Hematopoietic multipotent progenitor cell treated with erythropoietin and hydrocortisone succinate and interleukin-3 and kit ligand, for 15 days (in vitro differentiated cells): ENCODE measurements at regions not wholly inside any gene's neighbourhood (a gene's known extent, or its start where the extent isn't known, plus 50 kb on each side); places are given as distances from the start of the nearest gene placed in this dataset.
"Not testable (repeated sequence)": the region's sequence is repeated elsewhere in the genome, so short reads cannot be mapped to it uniquely, and the experiment has no call there.

Experiments
- DNase-seq: peaks from one replicate; pipeline ENCODE4 v3.0.0-alpha.2; 2015; ENCODE audit warnings: low spot score

DNA sequence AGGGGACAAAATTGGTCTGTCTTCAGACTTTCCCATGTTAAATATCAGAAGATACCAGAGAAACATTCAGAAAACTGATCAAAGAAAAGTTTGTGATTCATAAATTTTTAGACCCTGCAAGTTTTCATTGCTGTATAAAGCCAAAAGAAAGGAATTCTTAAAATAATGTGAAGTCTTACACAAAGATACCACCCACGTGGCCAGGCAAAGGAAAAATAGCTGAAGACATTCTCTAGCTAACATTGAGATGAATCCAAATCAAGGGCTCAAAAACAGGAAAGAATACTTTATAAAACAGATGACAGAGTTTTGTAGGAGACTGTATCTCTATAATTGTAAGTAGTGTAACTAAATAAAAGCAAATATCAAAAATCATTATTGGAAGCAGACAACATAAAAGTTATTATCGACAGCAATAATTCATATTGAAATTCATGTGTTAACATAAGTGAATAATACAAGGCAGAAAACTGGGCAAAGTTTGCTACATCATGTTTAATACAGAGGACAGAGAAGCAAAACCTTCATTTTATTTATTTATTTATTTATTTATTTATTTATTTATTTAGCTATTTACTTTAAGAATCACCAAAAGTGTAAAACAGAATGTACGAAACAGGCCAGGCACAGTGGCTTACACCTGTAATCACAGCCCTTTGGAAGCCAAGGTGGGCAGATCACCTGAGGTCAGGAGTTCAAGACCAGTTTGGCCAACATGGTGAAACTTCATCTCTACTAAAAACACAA lies 204.6 kb upstream of the SLIT2 start:
- no peak for DNase-seq

DNA sequence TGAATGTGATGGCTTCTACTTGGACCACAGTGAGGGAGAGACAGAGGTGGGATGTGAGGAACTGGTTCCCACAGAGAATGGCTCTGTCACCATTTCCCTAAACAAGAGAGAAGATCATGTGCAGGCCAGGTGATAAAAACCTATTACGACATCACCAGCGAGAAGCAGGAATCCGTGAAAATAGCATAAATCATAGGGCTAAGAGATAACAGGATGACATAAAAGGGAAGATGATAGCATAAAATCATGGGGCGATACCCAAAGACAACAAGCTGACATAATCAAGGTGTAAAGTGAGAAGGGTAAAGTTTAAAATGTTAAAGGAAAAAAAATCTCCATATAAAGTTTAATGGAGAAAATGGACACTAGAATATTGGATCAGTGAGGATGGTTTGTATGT lies 205.5 kb upstream of the SLIT2 start:
- no peak for DNase-seq

DNA sequence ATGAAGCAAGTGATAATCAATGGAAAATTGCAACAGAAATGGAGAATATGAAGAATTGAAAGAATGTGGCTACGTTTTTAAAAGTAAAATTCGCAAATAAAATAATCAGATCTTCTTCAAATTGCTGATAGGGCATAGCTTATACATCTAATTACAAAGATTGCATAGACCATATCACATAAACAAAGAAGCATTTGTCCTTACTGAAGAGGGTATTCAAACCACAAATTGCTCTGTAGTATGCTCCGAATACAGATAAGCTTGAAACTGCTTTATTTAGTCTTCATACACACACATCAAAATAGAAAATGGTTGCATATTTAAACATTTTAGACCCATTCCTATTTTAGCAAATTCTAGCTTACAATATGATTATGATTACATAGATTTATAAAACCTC lies 206.7 kb upstream of the SLIT2 start:
- DNase-seq: no peak

DNA sequence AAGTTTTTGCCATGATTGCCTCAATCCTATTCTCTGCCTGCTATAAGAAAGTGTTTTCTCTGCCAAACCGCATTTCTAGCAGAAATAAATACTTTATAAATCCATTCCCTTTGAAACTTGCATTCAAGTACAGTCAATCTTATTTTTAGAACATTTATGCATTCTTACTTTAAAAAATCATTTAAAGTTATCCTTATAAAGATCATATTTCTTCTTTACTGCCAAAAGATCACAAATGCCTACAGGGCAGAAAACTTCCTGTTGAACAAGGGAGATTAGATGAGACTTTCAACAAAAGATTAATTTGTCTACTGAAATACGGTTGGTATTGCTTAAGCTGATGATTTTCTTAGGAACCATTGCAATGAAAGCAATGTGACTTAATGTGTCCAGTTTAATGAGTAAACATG lies 207.2 kb upstream of the SLIT2 start:
- no peak for DNase-seq

DNA sequence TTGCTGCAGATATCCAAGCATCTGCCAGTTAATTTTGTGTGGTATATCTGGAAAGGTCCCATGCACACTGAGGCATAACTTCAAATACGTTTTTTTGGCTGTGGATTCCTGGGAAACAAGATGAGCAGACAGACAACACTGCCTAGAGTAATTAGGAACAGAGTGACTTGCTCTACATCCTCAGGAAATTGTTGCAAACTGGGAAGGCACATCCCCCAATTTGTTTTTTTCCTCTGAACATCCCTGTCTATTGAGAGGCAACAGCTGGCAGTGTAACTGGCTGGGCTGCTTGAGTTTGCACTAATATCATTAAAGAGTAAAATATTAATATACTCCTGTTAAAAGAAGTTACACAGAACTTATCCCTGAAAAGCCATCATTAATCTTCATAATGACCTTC lies 207.7 kb upstream of the SLIT2 start:
- DNase-seq: no peak

DNA sequence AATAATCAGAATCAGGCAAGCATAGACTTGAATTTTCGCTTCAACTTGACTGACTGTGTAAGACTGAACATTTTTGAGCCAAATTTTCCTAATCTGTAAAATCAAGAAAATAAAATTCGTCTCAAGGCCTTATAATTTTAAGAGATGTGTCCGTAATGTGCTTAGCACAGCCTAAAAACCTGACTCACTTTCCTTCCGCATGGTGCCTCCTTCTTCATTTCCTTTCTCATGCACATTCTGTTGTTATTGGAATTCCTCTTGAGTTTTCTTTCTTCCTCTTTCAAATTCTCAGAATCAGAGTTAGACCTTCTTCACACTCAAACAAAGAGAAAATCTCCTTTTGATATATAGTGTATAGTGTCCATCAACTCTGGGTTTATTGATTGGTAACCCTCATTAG lies 208.9 kb upstream of the SLIT2 start:
- no peak for DNase-seq

DNA sequence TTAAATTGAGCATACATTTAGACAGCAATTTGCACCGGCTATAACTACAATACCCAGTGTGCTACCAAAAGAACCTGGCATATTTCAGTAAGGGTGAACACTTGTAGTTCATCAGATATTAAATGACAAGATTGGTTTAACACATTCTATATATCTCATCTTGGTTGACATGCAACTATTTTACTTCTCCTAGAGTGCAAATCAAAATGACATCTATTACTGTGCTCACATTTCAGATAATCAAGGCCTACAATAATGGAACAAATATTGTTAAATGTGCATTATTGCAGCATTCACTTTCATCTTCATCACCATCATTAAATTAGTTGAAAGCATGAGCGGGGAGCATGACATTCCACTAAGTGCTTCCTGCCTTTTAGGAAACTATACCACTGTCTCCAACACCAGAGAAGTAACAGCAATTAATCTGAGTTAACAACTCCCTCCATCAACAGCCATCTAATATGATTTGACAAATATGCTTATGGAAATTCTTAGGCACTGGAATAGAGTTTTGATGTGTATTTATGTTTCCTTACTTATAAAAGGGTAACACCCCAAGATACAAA lies 209.8 kb upstream of the SLIT2 start:
- no peak for DNase-seq

DNA sequence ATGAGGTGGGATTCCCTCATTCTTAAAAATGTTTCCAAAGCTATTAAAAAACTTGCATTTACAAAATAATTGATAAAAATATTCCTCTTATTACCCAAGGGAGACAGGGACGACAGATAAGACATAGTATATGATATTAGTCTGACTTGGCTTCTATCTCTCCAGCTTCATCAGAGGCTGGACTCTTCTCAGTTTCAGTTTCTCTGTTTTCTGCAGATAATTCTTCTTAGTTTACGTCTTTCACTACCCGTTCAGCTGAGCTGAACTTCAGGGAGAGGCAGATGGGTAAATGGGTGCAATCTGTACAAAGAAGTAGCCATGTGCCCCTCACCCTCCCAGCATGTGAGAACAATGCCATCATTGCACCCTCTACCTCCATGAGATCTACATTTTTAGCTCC lies 214.0 kb upstream of the SLIT2 start:
- no peak for DNase-seq

DNA sequence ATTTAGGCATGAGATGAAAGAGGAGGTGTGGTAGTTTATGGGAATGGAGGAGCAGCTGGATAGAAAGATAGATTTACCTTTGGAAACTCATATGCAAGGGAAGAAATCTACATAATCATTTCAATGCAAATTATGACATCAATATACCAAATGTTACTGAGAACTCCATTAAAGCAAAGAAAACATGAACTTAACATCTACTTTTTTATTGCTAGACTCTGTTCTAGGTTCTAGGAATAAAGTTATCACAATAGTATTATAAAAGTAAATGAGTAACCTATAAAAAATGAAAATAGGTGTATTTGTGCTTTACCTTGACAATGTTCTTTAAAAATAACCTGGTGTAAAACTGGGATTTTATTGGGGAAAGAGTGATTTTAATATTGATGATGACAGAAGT lies 221.6 kb upstream of the SLIT2 start:
- no peak for DNase-seq

DNA sequence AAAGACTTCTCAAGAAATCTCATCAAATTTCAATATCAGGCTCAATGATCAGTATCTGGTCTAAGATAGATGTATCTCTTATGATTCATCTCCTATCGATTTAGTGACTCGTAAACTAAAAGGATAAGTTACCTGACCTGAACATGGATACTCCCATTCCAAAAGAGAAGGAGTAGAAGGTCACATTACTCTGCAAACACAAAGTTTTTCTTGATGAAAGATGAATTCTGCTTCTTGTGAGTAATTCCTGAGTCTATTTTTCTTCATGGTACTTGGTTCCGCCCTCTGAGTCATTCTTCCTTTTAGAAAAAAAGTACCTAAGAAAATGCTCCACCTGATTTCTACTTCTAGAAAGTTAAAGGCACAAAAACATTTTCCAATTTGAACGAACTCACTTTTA lies 223.1 kb upstream of the SLIT2 start:
- DNase-seq: no peak

DNA sequence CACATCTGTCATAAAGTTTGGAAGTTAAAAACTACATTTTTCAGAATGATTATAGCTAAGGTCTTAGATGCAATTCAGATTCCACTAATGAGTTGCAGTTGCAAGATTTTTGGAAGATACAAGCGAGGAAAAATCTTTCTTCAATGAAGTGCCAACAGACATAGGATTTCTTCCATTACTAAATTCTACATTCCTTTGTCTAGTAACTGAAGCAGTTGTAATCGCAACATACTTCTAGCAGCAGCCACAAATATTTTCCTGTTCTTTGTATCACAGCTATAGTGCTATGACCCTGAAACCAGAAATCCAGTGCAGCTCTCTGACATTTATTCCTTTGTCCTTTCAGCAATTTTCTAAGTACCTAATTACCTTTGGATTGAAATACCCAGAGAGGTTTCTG lies 225.2 kb upstream of the SLIT2 start:
- no peak for DNase-seq

DNA sequence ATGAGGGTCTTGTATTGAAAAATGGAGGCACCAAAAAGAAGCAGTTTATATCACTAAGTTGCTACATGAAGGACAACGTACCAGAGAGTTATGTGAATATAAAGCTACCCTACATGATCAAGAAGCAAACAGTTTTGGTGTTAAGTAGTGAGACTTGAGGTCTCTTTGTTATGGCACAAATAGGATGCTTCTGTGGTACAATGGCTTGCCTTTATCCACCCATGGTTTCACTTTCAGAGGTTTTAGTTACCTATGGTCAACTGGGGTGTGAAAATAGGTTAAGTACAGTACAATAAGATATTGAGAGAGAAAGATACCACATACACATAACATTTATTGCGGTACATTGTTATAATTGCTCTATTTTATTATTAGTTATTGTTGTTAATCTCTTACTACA lies 229.2 kb upstream of the SLIT2 start:
- DNase-seq: no peak

DNA sequence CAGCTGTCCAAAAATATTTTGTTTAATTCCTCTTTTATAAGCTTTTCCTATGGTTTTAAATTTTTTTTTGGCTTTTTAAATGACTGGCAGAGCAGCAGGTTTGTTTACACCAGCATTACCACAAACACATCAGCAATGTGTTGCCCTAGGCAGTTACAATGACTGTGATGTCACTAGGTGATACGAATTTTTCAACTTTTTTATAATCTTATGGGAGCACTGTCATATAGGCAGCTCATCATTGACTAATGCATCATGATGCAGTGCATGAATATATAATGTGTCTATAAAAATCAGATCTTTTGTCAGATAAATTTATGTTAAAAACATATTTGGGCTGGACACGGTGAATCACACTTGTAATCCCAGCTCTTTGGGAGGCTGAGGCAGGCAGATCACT lies 231.6 kb upstream of the SLIT2 start:
- DNase-seq: no peak

DNA sequence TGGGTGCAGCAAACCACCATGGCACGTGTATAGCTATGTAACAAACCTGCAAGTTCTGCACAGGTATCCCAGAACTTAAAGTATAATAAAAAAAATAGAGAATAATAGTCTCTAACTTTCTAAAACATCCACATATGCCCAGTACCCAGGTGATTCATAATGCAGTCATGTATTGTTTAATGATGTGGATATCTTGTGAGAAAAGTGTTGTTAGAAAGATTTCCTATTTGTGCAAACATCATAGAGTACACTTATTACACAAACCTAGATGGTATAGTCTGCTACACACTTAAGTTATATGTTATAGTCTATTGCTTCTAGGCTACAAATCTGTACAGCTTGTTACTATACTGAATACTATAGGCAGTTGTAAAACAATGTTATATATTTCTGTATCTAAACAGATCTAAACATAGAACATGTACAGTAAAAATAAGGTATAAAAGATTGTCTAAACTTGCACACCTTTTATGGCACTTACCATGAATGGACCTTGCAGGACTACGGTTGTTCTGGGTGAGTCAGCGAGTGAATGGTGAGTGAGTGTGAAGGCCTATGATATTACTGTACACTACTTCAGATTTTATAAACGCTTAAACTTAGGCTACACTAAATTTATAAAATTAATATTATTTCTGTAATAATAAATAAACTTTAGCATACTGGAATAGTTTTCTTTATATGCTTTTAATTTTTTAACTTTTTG lies 232.2 kb upstream of the SLIT2 start:
- no peak for DNase-seq

DNA sequence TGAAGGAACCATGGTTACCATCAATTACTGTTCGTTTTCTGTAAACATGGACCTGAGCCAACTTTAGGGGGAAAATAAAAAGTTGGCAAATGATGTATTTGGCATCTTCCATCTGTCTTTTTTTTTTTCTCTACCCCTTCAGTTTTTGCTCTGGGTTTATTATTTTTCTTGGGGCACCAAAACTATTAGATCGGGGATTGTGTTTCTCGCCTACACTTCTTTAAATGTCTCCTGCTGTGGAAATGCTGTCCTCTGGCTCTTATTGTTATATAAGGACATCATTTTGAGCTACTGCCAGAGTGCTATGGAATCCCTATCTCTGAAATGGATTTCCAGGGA lies 234.0 kb upstream of the SLIT2 start:
- no peak for DNase-seq

DNA sequence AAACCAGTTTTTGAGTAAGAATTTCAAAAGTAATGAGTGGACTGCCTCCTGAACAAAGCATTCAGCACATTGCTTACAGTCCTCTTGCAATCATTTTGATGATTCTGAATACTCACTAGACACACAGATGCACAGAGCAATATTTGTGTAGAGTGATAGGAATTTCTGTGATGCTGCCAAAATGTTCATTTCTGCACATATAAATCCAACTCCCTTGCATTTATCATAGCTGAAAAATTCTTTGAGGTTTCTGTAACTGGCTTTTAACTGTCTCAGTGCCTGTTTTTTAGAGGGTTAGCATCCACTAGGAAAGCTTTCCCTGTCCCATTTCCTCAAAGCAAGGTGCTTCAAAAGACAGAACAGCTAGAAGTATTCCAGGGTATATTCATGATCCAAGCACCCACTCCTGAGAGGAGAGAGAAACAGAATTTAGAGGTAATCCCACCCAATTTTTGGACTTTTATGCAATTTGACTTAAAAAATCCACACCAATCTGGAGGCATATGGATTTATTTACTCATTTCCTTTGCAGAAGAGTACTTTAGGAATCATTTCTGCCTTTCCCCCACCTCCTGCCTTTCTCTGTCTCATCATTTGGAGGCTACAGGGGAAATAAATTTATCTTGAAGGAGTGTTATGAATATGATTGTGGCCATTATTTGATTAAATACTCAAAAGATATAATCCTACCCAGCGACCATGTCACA lies 234.5 kb upstream of the SLIT2 start:
- DNase-seq: no peak

DNA sequence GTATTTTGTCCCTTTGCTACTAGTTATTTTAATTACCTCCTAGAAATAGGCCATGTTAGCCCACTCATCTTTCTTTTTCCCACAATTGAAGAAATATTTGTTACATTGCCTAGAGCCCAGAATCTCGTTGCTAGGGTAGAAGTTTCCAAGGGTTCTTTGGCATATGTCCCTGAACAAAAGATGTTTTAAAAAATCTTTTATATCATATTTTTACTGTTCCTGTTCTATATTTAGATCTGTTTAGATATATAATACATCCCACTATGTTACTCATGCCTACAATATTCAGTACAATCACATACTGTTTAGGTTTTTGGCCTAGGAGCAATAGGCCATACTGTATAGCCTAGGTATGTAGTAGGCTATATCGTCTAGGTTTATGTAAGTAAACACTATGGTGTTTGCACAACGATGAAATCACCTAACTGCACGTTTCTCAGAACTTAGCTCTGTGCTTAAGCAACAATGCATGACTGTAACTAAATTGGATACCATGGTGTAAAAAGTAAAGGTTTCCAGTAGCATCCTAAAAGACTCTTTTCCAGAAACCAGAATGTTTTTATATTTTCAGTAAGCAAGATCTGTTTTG lies 236.0 kb upstream of the SLIT2 start:
- no peak for DNase-seq

DNA sequence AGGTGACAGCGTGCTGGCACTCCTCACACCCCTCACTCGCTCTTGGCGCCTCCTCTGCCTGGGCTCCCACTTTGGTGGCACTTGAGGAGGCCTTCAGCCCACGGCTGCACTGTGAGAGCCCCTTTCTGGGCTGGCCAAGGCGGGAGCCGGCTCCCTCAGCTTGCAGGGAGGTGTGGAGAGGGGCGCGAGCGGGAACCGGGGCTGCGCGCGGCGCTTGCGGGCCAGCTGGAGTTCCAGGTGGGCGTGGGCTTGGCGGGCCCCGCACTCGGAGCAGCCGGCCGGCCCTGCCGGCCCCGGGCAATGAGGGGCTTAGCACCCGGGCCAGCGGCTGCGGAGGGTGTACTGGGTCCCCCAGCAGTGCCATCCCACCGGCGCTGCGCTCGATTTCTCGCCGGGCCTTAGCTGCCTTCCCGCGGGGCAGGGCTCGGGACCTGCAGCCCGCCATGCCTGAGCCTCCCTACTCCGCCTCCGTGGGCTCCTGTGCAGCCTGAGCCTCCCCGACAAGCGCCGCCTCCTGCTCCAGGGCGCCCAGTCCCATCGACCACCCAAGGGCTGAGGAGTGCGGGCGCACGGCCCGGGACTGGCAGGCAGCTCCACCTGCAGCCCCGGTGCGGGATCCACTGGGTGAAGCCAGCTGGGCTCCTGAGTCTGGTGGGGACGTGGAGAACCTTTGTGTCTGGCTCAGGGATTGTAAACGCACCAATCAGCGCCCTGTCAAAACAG lies 247.7 kb upstream of the SLIT2 start:
- DNase-seq: not testable (repeated sequence)

DNA sequence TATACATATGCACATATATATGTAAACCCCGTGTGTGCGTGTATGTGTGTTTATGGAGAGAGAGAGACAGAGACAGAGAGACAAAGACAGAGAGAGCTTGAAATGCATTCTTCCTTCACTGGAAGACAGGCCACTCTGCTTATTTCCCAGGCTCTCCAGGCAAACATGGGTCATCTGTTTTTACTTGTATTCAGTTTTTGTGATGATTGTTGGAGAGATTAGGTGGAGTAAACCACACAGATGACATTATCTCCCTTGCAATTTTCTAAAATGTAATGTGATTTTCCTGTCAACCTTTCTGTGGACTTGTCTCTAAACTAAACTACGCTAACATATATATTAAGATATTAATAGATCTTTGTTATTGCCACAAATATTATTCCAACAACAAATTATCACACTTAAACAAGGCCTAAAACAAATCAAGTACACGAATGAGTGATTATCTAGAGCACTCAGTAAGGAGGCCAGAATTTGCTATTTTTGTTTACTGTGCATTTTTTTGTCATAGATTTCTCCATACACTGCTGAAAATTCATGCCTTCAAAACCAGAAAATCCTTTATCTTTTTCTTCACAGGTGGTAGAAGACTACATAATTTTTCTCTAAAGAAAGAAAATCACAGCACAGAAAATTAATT lies 251.8 kb upstream of the SLIT2 start:
- no peak for DNase-seq

DNA sequence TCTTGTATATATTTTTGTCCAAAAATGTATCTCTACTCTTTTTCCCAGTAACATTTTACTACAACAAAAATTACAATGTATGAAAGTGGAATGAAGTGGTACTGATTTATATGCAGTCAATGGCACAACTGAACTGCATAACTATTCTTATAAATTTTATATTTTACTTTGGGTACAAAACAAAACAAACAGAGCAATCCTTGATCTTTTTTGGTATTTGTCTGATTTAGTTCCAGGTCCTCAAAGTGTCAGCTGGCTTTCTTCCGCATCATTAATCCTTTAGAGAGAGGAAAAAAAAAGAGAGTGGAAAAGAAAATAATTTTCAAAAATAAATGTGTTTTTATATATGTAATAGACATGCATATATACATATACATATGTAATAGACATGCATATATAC lies 252.4 kb upstream of the SLIT2 start:
- no peak for DNase-seq

DNA sequence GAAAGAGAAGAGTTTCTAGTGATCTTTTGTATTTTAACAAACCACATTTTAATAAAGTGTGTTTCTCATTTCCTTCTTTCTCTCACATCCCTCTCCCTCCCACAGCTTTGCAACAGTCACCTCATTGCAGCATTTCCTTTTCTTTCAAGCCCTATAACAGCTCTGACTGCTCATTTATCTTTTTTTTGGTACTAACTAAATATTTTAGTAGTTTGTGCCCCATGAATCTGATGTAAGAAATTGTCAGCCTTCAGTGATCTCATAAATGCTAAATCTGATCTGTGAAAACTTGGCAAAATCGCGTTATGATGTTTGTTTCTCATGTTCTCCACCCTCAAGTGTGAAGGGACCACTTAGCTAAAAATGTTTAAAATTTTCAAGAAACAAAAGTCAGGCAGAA lies 258.5 kb upstream of the SLIT2 start:
- no peak for DNase-seq
